ENCODE measurements at regions not wholly inside any gene's neighbourhood (a gene's known extent, or its start where the extent isn't known, plus 50 kb on each side); places are given as distances from the start of the nearest gene placed in this dataset. TPM values are rescaled to one million over a fixed set of nuclear protein-coding genes. Genes with fewer than 3 reads are reported as not detected.

Small RNA genes lying in the stretch of these regions (microRNA-seq; reads per million reads assigned to microRNA genes)
- gene MIR1303 (not detected), gene MIR3141 (not detected)
